ENCODE measurements at regions not wholly inside any gene's neighbourhood (a gene's known extent, or its start where the extent isn't known, plus 50 kb on each side); places are given as distances from the start of the nearest gene placed in this dataset.
A peak's percentile ranks its signal among the peaks of the same experiment; 100 is the strongest.
"Not testable (repeated sequence)": the region's sequence is repeated elsewhere in the genome, so short reads cannot be mapped to it uniquely, and the experiment has no call there.

DNA sequence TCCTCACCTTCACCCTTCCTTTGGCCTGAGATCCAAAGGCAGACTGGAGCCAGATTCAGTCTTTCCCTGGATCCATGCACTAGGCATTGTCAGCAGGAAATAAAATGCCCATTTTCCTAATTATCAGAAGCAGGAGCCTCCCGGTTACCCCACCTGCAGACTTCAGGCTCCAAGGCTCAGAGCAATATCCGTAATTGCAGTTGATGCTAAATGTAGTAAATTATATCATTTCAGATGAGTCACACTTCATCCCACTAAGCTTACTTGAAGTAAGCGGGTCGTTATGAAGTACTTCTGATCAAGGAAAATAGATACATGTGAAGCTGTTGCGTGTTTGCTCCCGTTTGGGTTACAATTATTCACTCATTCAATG is 110.7 kb upstream of the SFSWAP start:
- Mint-ChIP-seq H3K36me3 (ENCODE audit: low read depth) (no peaks in the 10 kb centered on the region), H3K27ac (ENCODE audit: unreplicated experiment) (no peak overlapping the region), H3K27me3 (ENCODE audit: low read depth) (no peaks in the 10 kb centered on the region), H3K4me1 (peaks cover 33% of the 10 kb centered on the region), H3K9me3 (no peaks in the 10 kb centered on the region), H3K4me3 (no peak overlapping the region)
- TF ChIP-seq CTCF (conservative IDR thresholded peaks at IDR 0.05) = no peak
- DNase-seq (ENCODE audit: low read depth, low spot score) = no peak

GRCh38 chr12:131601499-131601898 is 109.4 kb upstream of the SFSWAP start:
- not testable (repeated sequence) for H3K9me3 Mint-ChIP-seq; H3K27ac Mint-ChIP-seq (ENCODE audit: unreplicated experiment); DNase-seq (ENCODE audit: low read depth, low spot score); H3K27me3 Mint-ChIP-seq (ENCODE audit: low read depth); H3K36me3 Mint-ChIP-seq (ENCODE audit: low read depth); H3K4me3 Mint-ChIP-seq
- peaks cover 43% of the 10 kb centered on the region for H3K4me1 Mint-ChIP-seq

DNA sequence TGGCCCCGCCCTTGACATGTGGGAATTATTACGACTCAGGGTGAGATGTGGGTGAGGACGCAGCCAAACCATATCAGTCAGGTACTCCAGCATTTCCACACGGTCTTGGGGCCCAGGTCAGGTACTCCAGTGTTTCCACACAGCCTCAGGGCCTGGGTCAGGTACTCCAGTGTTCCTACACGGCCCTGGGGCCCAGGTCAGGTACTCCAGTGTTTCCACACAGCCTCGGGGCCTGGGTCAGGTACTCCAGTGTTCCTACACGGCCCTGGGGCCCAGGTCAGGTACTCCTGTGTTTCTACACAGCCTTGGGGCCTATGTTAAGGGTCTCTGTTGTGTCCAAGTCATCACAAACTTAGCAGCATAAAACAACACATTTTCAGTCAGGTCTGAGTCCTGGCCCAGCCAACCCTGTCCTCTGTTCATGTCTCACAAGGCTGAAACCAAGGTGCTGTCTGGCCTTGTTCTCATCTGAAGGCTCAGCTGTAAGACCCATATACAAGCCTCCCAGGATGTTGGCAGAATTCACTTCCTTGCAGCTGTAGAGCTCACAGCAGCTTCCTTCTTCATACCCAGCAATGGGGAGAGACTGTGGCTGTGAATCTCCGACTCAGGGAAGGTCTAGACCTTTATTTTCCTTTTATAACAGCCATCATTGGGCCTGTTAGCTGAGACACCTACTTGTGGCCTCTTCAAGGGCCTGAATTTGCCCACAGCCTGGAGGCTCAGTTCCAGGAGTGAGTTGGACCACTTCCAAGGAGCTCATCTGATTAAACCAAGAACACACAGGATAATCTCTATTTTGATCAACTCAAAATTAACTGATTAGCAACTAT is 107.6 kb upstream of the SFSWAP start:
- Mint-ChIP-seq H3K4me3 (no peak overlapping the region), H3K27ac (ENCODE audit: unreplicated experiment) (no peak overlapping the region), H3K9me3 (peaks cover 2% of the 10 kb centered on the region), H3K4me1 (peaks cover 47% of the 10 kb centered on the region), H3K36me3 (ENCODE audit: low read depth) (no peaks in the 10 kb centered on the region), H3K27me3 (ENCODE audit: low read depth) (peaks cover 2% of the 10 kb centered on the region)
- TF ChIP-seq CTCF (conservative IDR thresholded peaks at IDR 0.05) = no peak
- DNase-seq (ENCODE audit: low read depth, low spot score) = no peak

GRCh38 chr12:131603939-131604795 is 106.7 kb upstream of the SFSWAP start:
- Mint-ChIP-seq H3K36me3 (ENCODE audit: low read depth) (no peaks in the 10 kb centered on the region), H3K9me3 (peaks cover 2% of the 10 kb centered on the region), H3K4me1 (peaks cover 52% of the 10 kb centered on the region), H3K27me3 (ENCODE audit: low read depth) (peaks cover 2% of the 10 kb centered on the region), H3K4me3 (no peak overlapping the region), H3K27ac (ENCODE audit: unreplicated experiment) (peak overlapping the region; percentile 95)
- TF ChIP-seq CTCF (conservative IDR thresholded peaks at IDR 0.05) = no peak
- no peak for DNase-seq (ENCODE audit: low read depth, low spot score)

DNA sequence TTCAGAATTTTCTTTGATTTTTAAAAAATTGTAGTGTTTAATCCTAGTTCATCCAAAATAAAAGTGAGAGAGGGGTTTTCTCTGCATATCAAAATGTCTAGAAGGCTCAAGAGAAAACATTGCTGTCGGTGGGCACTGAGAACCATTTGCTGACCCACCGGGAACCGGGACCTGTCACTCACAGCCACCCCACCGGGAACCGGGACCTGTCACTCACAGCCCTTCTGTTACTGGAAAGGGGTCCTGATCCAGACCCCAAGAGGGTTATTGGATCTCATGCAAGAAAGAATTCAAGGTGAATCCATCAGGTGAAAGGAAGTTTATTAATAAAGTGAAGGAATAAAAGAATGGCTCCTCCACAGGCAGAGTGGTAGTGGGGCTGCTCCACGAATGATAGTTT is 106.0 kb upstream of the SFSWAP start:
- Mint-ChIP-seq H3K4me1 (peaks cover 58% of the 10 kb centered on the region), H3K27me3 (ENCODE audit: low read depth) (peaks cover 2% of the 10 kb centered on the region), H3K4me3 (no peak overlapping the region), H3K9me3 (peaks cover 2% of the 10 kb centered on the region), H3K36me3 (ENCODE audit: low read depth) (no peaks in the 10 kb centered on the region), H3K27ac (ENCODE audit: unreplicated experiment) (no peak overlapping the region)
- no peak for TF ChIP-seq CTCF (conservative IDR thresholded peaks at IDR 0.05)
- DNase-seq (ENCODE audit: low read depth, low spot score) = no peak

Measured in neural crest cell (in vitro differentiated cells).